ENCODE measurements at regions not wholly inside any gene's neighbourhood (a gene's known extent, or its start where the extent isn't known, plus 50 kb on each side); places are given as distances from the start of the nearest gene placed in this dataset.

- H3K4me3 ChIP-seq (ENCODE audit: low read length), result no peak overlapping the region
- H3K36me3 ChIP-seq (ENCODE audit: insufficient read depth, low read length), result no peaks in the 10 kb centered on the region
- H3K9ac ChIP-seq (ENCODE audit: low read depth, low read length), result no peak overlapping the region
- H3K27me3 ChIP-seq (ENCODE audit: control insufficient read depth, insufficient read depth, low read length), result peaks cover 4% of the 10 kb centered on the region
- no peak overlapping the region for H3K4me2 ChIP-seq (ENCODE audit: low read length)
- no peaks in the 10 kb centered on the region for H3K4me1 ChIP-seq (ENCODE audit: control insufficient read depth, insufficient read depth, low read length)
- no peaks in the 10 kb centered on the region for H3K9me3 ChIP-seq (replicated peaks; ENCODE audit: low read length)
Observed at GRCh38 chr16:73378471-73378870, 330.5 kb upstream of the ZFHX3 start.

- H3K9ac ChIP-seq (ENCODE audit: low read depth, low read length), result no peak overlapping the region
- H3K4me2 ChIP-seq (ENCODE audit: low read length), result no peak overlapping the region
- no peaks in the 10 kb centered on the region for H3K4me1 ChIP-seq (ENCODE audit: control insufficient read depth, insufficient read depth, low read length)
- no peaks in the 10 kb centered on the region for H3K9me3 ChIP-seq (replicated peaks; ENCODE audit: low read length)
- H3K27me3 ChIP-seq (ENCODE audit: control insufficient read depth, insufficient read depth, low read length), result peaks cover 25% of the 10 kb centered on the region
- H3K4me3 ChIP-seq (ENCODE audit: low read length), result no peak overlapping the region
- H3K36me3 ChIP-seq (ENCODE audit: insufficient read depth, low read length), result no peaks in the 10 kb centered on the region
Observed at GRCh38 chr16:73371584-73372319, 323.8 kb upstream of the ZFHX3 start.

GRCh38 chr16:73369851-73370250, 321.9 kb upstream of the ZFHX3 start:
- Histone ChIP-seq H3K27me3 (ENCODE audit: control insufficient read depth, insufficient read depth, low read length) (peaks cover 31% of the 10 kb centered on the region), H3K4me2 (ENCODE audit: low read length) (no peak overlapping the region), H3K36me3 (ENCODE audit: insufficient read depth, low read length) (no peaks in the 10 kb centered on the region), H3K4me3 (ENCODE audit: low read length) (no peak overlapping the region), H3K9ac (ENCODE audit: low read depth, low read length) (no peak overlapping the region), H3K4me1 (ENCODE audit: control insufficient read depth, insufficient read depth, low read length) (no peaks in the 10 kb centered on the region), H3K9me3 (replicated peaks; ENCODE audit: low read length) (no peaks in the 10 kb centered on the region)

- Histone ChIP-seq H3K27me3 (ENCODE audit: control insufficient read depth, insufficient read depth, low read length) (peaks cover 31% of the 10 kb centered on the region), H3K4me3 (ENCODE audit: low read length) (no peak overlapping the region), H3K9ac (ENCODE audit: low read depth, low read length) (no peak overlapping the region), H3K4me1 (ENCODE audit: control insufficient read depth, insufficient read depth, low read length) (no peaks in the 10 kb centered on the region), H3K36me3 (ENCODE audit: insufficient read depth, low read length) (no peaks in the 10 kb centered on the region), H3K9me3 (replicated peaks; ENCODE audit: low read length) (no peaks in the 10 kb centered on the region), H3K4me2 (ENCODE audit: low read length) (no peak overlapping the region)
Observed at GRCh38 chr16:73368715-73369114, 320.8 kb upstream of the ZFHX3 start.

GRCh38 chr16:73365016-73365551, 317.2 kb upstream of the ZFHX3 start:
- Histone ChIP-seq H3K9ac (ENCODE audit: low read depth, low read length) (no peak overlapping the region), H3K4me1 (ENCODE audit: control insufficient read depth, insufficient read depth, low read length) (no peaks in the 10 kb centered on the region), H3K27me3 (ENCODE audit: control insufficient read depth, insufficient read depth, low read length) (peaks cover 22% of the 10 kb centered on the region), H3K36me3 (ENCODE audit: insufficient read depth, low read length) (no peaks in the 10 kb centered on the region), H3K9me3 (replicated peaks; ENCODE audit: low read length) (no peaks in the 10 kb centered on the region), H3K4me2 (ENCODE audit: low read length) (no peak overlapping the region), H3K4me3 (ENCODE audit: low read length) (no peak overlapping the region)

- H3K27me3 ChIP-seq (ENCODE audit: control insufficient read depth, insufficient read depth, low read length), result peaks cover 16% of the 10 kb centered on the region
- no peak overlapping the region for H3K9ac ChIP-seq (ENCODE audit: low read depth, low read length)
- no peak overlapping the region for H3K4me3 ChIP-seq (ENCODE audit: low read length)
- no peaks in the 10 kb centered on the region for H3K36me3 ChIP-seq (ENCODE audit: insufficient read depth, low read length)
- H3K4me2 ChIP-seq (ENCODE audit: low read length), result no peak overlapping the region
- H3K4me1 ChIP-seq (ENCODE audit: control insufficient read depth, insufficient read depth, low read length), result no peaks in the 10 kb centered on the region
- H3K9me3 ChIP-seq (replicated peaks; ENCODE audit: low read length), result no peaks in the 10 kb centered on the region
Observed at GRCh38 chr16:73364413-73364812, 316.5 kb upstream of the ZFHX3 start.

GRCh38 chr16:73361061-73361460, 313.1 kb upstream of the ZFHX3 start:
- Histone ChIP-seq H3K4me1 (ENCODE audit: control insufficient read depth, insufficient read depth, low read length) (no peaks in the 10 kb centered on the region), H3K4me3 (ENCODE audit: low read length) (no peak overlapping the region), H3K9ac (ENCODE audit: low read depth, low read length) (no peak overlapping the region), H3K4me2 (ENCODE audit: low read length) (no peak overlapping the region), H3K9me3 (replicated peaks; ENCODE audit: low read length) (no peaks in the 10 kb centered on the region), H3K36me3 (ENCODE audit: insufficient read depth, low read length) (no peaks in the 10 kb centered on the region), H3K27me3 (ENCODE audit: control insufficient read depth, insufficient read depth, low read length) (peaks cover 13% of the 10 kb centered on the region)

- H3K9ac ChIP-seq (ENCODE audit: low read depth, low read length), result no peak overlapping the region
- H3K36me3 ChIP-seq (ENCODE audit: insufficient read depth, low read length), result no peaks in the 10 kb centered on the region
- H3K4me3 ChIP-seq (ENCODE audit: low read length), result no peak overlapping the region
- no peaks in the 10 kb centered on the region for H3K4me1 ChIP-seq (ENCODE audit: control insufficient read depth, insufficient read depth, low read length)
- no peak overlapping the region for H3K4me2 ChIP-seq (ENCODE audit: low read length)
- no peaks in the 10 kb centered on the region for H3K9me3 ChIP-seq (replicated peaks; ENCODE audit: low read length)
- H3K27me3 ChIP-seq (ENCODE audit: control insufficient read depth, insufficient read depth, low read length), result peaks cover 29% of the 10 kb centered on the region
Observed at GRCh38 chr16:73356401-73357079, 308.6 kb upstream of the ZFHX3 start.

GRCh38 chr16:73355981-73356380, 308.1 kb upstream of the ZFHX3 start:
- no peak overlapping the region for H3K4me2 ChIP-seq (ENCODE audit: low read length)
- H3K4me1 ChIP-seq (ENCODE audit: control insufficient read depth, insufficient read depth, low read length), result no peaks in the 10 kb centered on the region
- H3K27me3 ChIP-seq (ENCODE audit: control insufficient read depth, insufficient read depth, low read length), result peaks cover 29% of the 10 kb centered on the region
- no peaks in the 10 kb centered on the region for H3K36me3 ChIP-seq (ENCODE audit: insufficient read depth, low read length)
- no peak overlapping the region for H3K9ac ChIP-seq (ENCODE audit: low read depth, low read length)
- H3K9me3 ChIP-seq (replicated peaks; ENCODE audit: low read length), result no peaks in the 10 kb centered on the region
- H3K4me3 ChIP-seq (ENCODE audit: low read length), result no peak overlapping the region

GRCh38 chr16:73354434-73354833, 306.5 kb upstream of the ZFHX3 start:
- Histone ChIP-seq H3K4me3 (ENCODE audit: low read length) (no peak overlapping the region), H3K4me2 (ENCODE audit: low read length) (no peak overlapping the region), H3K4me1 (ENCODE audit: control insufficient read depth, insufficient read depth, low read length) (no peaks in the 10 kb centered on the region), H3K9me3 (replicated peaks; ENCODE audit: low read length) (no peaks in the 10 kb centered on the region), H3K36me3 (ENCODE audit: insufficient read depth, low read length) (no peaks in the 10 kb centered on the region), H3K27me3 (ENCODE audit: control insufficient read depth, insufficient read depth, low read length) (peaks cover 36% of the 10 kb centered on the region), H3K9ac (ENCODE audit: low read depth, low read length) (no peak overlapping the region)

GRCh38 chr16:73350707-73351452, 303.0 kb upstream of the ZFHX3 start:
- Histone ChIP-seq H3K4me3 (ENCODE audit: low read length) (no peak overlapping the region), H3K9me3 (replicated peaks; ENCODE audit: low read length) (no peaks in the 10 kb centered on the region), H3K4me1 (ENCODE audit: control insufficient read depth, insufficient read depth, low read length) (no peaks in the 10 kb centered on the region), H3K36me3 (ENCODE audit: insufficient read depth, low read length) (no peaks in the 10 kb centered on the region), H3K4me2 (ENCODE audit: low read length) (no peak overlapping the region), H3K9ac (ENCODE audit: low read depth, low read length) (no peak overlapping the region), H3K27me3 (ENCODE audit: control insufficient read depth, insufficient read depth, low read length) (peaks cover 59% of the 10 kb centered on the region)
